GM11168 (cell line): ENCODE measurements at regions not wholly inside any gene's neighbourhood (a gene's known extent, or its start where the extent isn't known, plus 50 kb on each side); places are given as distances from the start of the nearest gene placed in this dataset.

Experiments
- in situ Hi-C: fragments of 300-500 bp; cut with MboI; formaldehyde crosslinking; loops from one replicate; pipeline ENCODE4 v1.12.0; 2022; ENCODE audit warnings: low sequenced_read_pairs; ENCODE audit not compliant: unreplicated experiment

DNA sequence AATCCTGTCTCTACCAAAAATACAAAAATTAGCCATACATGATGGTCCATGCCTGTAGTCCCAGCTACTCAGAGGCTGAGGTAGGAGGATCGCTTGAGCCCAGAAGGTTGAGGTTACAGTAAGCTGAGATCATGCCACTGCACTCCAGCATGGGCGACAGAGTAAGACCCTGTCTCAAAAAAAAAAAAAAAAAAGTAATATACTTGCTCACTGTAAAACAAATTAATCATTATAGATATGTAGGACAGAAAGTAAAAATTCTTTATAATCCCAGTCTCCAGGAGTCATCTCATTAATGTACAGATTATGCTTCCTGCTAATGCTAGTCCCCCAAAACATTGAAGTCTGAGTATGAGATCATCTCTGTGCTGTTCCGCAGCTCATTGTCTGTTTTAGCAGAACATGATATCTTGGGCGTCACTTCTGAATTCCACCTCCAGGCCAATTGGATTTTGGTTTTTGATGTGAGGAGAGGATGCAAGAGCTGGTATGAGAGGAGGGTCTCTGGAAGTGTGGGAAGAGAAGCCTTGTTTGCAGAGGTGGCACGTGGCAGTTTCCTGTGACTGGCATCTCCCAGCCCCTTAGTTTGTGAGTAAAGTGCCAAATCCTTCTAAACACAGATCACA is 75.4 kb upstream of the NPAS1 start:
- in situ Hi-C loops = no loop called here

GRCh38 chr19:46944918-46945628 is 74.6 kb upstream of the NPAS1 start:
- in situ Hi-C loops = no loop called here

DNA sequence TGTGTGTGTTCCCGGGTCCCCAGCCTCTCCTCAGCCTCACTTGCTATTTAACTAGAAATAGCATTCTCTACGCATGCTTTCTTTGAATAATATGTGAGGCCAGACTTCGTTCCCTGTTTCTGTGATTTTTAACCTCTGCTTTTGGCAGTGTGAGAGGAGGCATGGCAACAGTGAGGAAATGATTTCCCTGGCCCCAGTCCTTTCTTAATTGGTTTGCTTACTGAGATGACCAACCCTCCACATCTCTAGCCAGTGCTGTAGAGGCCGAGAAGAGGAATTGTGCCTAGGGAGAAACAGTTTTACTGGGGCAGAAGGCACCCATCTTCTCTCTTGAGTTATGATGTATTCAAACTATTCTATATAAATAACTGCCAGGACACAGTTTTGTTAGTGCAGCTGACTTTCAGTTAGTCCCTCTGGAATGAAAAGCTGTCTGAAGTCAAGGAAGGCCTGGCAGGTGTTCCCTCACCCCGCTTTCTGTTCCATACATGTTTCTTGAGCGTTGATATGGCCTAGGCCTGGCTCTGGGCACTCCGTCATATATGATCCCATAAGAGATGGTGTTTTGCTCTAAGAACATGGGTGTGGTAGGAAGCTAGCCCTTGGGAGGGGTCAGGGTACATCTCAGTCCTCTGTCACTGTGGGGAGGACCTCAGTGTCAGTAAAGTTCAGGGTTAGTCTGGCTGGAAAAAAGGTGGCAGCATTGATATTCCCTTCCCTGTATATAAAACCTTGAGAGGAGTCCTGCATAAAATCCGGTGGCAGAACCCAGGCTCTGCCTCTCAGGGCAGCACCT is 73.7 kb upstream of the NPAS1 start:
- in situ Hi-C loops = no loop called here

DNA sequence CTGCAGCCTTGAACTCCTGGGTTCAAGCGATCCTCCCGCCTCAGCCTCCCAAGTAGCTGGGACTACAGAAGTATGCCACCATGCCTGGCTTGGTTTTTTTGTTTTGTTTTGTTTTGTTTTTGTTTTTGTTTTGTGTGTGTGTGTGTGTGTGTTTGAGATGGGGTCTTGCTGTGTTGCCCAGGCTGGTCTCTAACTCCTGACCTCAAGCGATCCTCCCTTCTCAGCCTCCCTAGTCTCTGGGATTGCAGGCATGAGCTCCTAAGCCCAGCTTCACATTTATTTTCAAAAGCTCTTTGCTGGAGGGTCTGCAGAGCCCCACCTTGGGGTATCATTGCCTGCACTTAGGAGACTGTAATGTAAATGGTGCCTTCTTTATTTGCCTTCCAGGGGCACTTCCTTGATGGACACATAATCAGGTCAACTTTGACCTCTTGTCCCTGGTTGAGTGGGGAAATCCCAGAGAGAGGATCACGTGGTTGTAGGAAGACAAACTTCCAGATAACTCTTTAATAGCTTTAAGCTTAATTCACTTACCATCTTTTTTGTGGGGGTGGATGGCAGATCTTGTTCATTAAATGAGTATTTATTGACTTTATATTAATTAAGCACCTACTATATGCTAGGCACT is 72.9 kb upstream of the NPAS1 start:
- in situ Hi-C loops = no loop called here

DNA sequence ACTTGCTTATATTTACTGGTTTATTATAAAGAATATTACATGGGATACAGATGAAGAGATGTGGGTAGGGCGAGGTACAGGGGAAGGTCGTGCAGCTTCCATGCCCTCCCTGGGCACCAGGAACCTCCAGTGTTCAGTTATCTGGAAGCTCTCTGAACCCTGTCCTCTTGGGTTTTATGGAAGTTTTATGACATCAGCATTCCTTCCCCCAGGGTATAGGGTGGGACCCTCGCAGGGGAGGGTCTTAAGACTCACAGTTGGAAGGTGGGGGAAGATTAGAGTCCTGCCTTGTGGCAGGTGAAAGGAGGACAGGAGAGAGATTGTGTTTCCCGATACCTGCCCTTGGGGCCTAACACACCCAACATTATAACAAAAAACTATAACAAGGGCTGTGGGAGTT is 71.8 kb upstream of the NPAS1 start:
- in situ Hi-C loops = no loop called here

- in situ Hi-C loops = no loop called here
Measured at GRCh38 chr19:46950526-46951170, 69.0 kb upstream of the NPAS1 start.

DNA sequence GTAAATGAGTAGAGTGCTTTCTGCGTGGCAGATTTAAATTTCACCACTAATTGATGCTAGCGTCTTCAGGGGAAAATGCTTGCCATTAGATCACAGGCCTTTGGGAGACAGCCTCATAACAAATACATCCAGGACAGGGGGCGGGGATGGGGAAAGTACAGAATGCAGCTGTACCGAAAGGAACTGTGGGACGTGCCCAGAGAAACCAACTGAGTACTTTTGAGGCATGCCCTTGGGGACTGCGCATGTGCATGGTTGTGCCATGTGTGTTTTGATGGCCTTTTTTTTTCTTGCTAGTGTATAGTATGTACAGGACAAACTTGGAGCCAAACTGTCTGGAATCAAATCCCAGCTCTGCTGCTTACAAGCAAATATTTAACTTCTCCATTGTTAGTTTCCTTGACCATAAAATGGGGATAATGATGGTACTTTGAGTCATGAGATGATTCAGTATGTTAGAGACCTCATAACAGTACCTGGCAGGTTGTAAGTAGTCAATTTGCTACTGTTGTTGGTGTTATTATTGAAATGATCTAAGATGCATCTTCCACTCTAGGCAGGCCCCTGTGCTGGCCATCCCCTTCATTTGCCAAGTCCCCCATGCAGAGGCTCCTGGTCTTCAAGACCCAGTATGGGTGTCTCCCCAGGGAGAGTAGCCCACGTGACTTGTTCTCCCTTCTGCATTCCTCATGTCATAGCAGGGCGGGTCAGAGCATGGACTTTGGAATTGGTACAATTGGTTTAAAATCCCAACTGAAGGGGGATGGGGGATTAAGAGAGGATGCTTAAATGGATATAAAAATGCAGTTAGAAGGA is 68.3 kb upstream of the NPAS1 start:
- in situ Hi-C loops = no loop called here

DNA sequence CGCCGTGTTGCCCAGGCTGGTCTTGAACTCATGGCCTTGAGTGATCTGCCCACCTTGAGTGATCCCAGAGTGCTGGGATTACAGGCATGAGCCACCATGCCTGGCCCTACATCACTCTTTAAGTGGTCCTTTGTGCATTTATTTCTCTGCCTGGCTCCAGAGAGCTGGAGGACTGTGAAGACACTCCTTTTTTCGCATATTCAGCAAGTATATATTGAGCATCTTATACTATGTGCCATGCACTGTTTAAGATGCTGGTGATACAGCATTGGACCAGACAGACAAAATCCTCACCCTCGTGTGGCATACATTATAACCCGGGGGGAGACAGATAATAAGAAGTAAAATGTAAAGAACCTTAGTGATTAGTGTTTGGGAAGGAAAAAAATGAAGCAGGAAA is 66.8 kb upstream of the NPAS1 start:
- in situ Hi-C loops = no loop called here

- in situ Hi-C loops = no loop called here
Measured at GRCh38 chr19:46953955-46954501, 65.6 kb upstream of the NPAS1 start.

- in situ Hi-C loops = no loop called here
Measured at GRCh38 chr19:46954502-46954992, 65.1 kb upstream of the NPAS1 start.

- in situ Hi-C loops = no loop called here
Measured at GRCh38 chr19:46954993-46955812, 64.4 kb upstream of the NPAS1 start.

DNA sequence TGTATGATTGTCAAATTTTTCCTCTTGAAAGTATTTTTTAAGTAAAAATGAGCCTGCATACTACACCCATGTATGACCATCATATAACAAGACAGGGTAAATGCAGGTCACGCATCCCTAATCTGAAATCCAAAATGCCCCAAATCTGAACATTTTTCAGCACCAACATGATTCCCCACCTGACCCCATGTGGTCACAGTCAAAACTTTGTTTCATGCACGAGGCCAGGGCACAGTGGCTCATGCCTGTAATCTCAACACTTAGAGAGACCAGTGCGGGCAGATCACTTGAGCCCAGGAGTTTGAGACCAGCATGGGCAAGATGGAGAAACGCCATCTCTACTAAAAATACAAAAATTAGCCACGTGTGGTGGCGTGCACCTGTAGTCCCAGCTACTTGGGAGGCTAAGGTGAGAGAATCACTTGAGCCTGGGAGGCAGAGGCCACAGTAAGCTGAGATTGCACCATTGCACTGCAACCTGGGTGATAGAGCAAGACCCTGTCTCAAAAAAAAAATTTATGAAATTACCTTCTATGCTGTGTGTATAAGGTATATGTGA is 63.7 kb upstream of the NPAS1 start:
- in situ Hi-C loops = no loop called here

GRCh38 chr19:46958532-46958931 is 61.1 kb upstream of the NPAS1 start:
- in situ Hi-C loops = no loop called here

GRCh38 chr19:46959894-46960556 is 59.6 kb upstream of the NPAS1 start:
- in situ Hi-C loops = loop anchor here (10.0 kb wide), 1 partner anchor 55 kb away; no protein-coding TSS in a partner anchor

DNA sequence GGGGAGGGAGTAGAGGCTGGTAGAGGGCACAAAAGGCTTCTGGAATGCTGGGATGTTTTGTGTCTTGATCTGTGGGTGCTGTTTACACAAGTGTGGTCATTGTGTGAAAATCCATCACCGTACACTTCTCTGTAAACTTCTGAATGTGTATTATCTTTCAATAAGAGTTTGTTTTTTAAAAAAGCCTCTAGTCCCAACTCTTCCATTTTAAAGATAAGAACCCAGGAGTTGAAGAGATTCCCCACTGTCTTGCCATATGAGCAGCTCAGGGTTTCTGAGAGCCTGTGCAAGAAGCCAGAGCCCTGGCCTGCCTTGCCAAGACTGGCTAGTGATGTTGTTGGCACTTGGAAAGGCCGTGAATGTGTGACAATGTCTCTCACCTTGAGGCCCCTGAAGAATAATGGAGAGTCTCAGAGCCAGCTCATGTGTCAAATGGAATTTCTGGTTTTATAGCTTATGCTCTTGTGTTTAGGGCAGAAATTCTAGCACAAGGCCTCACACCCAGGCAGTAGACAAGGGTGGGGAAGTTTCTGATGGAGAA is 57.5 kb upstream of the NPAS1 start:
- in situ Hi-C loops = loop anchor here (10.0 kb wide), 1 partner anchor 57 kb away; no protein-coding TSS in a partner anchor

DNA sequence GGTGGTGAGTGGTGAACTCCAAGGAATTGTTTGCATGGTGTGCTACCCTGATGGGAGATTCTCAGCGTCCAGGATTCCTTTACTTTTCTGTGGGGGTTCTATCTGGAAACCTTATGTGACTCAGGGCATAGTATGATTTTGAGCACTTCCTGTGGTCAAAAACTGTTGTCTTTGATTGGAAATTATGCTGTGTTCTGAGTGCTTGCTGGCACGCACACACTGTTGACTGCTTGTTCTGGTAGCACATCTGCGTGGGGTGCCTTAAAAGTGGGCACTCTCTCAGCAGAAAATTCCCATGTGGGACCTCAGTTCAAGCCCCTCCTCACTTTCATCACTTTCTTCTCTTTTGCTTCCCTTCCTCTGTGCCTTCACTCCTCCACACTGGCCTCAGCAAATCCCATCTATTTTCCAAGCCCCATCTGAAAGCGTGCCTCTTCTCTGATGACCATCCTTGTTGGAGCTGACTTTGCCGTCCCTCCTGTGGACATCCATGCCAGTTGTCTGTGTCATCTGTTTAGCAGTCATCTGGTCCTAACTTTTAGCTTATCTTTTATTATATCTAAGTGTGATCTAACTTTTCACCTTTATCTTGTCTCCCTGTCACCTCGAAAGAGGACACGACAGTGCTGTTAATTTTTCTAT is 56.4 kb upstream of the NPAS1 start:
- in situ Hi-C loops = loop anchor here (10.0 kb wide), 1 partner anchor 58 kb away; no protein-coding TSS in a partner anchor
